DMS53 treated with DMSO at 0.1 percent for 48 hours (cell line): ENCODE measurements at regions not wholly inside any gene's neighbourhood (a gene's known extent, or its start where the extent isn't known, plus 50 kb on each side); places are given as distances from the start of the nearest gene placed in this dataset.
"Not testable (repeated sequence)": the region's sequence is repeated elsewhere in the genome, so short reads cannot be mapped to it uniquely, and the experiment has no call there.

Experiments used
- DNase-seq: peaks from one replicate; lab custom pipeline; 2025; ENCODE audit not compliant: unreplicated experiment; lab: John Stamatoyannopoulos, UW

GRCh38 chr12:97977870-97978405, 515.3 kb downstream of the RMST start:
- no peak for DNase-seq

DNA sequence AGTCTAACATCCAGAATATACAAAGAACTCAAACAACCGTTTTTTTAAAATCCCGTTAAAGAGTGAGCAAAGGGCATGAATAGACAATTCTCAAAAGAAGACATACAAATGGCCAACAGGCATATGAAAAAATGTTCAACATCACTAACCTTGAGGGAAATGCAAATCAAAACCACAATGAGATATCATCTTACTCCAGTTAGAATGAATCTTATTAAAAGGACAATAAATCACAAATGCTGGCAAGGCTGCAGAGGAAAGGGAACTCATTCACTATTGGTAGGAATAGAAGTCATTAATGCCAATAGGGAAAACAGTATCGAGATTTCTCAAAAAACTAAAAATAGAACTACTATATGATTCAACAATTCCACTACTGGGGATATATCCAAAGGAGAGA, 520.1 kb downstream of the RMST start:
- no peak for DNase-seq

- DNase-seq: no peak
These were observed 521.2 kb downstream of the RMST start for GRCh38 chr12:97983796-97984195.

DNA sequence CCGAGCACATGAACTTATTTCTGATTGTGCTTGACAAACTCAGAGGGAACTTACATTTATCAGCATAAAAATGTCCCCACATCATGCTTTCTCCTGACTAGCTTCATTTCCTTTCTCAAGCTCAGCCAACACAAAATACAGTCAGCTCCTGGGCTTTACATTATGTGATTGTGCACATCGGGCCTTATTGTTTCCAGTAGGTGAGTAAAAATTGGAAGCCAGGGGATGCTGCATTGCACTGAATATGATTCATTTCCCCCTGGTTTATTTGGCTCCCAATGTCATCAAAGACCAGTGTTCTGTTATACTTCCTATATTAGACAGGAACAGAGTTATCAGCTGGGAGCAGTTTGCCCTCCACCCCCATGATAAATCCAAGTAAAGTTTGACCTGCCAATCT, 521.8 kb downstream of the RMST start:
- no peak for DNase-seq

- DNase-seq: no peak
These were observed 522.5 kb downstream of the RMST start for GRCh38 chr12:97984974-97985580.

- DNase-seq: no peak
These were observed 523.2 kb downstream of the RMST start for GRCh38 chr12:97985834-97986233.

- DNase-seq: not testable (repeated sequence)
These were observed 526.0 kb downstream of the RMST start for GRCh38 chr12:97988588-97988987.

- DNase-seq: no peak
These were observed 525.9 kb upstream of the TMPO start for GRCh38 chr12:97989366-97989940.

- no peak for DNase-seq
These were observed 520.5 kb upstream of the TMPO start for GRCh38 chr12:97994746-97995484.

DNA sequence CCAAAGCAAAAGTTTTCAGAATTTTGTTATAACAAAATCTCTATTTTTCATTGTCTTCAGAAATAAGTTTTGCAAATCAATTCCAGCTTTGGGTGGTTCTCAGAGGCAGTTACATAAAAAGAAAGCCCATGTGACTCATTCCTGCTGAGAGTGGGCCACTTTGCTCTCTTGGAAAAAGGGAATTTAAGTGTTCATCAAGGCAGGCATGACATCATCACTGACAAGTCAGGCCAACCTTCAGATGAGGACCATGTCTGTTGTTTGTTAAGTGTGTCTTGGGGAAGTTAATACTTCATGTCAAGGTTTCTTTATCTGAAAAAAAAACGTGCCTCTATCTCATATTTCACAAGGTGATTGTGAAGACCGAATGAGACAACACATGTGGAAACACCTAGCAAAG, 519.8 kb upstream of the TMPO start:
- no peak for DNase-seq

DNA sequence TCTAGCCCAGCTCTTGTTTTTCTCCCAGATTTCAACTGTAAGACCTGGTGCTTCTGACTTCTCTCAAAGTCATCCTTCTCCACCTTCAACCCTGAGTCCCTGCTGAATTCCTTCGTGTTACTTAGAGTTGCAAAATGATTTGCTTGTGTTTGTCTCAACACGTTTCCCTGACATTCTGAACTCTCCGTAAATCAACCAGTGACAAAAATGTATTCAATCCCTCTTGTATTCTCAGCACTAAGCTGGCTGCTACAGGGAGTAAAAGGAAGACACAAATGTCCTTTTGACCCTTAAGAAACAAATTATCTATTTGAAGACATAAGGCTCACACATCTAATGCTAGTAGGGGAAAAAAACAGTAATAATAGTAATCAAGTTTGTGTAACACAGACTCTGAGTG, 514.0 kb upstream of the TMPO start:
- no peak for DNase-seq

- DNase-seq: peak; percentile 81
These were observed 512.4 kb upstream of the TMPO start for GRCh38 chr12:98002887-98003493.

- no peak for DNase-seq
These were observed 507.4 kb upstream of the TMPO start for GRCh38 chr12:98007963-98008362.

GRCh38 chr12:98013560-98013959, 501.8 kb upstream of the TMPO start:
- no peak for DNase-seq

GRCh38 chr12:98018836-98019235, 496.6 kb upstream of the TMPO start:
- no peak for DNase-seq

GRCh38 chr12:98020376-98020775, 495.0 kb upstream of the TMPO start:
- DNase-seq: no peak

- no peak for DNase-seq
These were observed 492.4 kb upstream of the TMPO start for GRCh38 chr12:98022961-98023360.

- DNase-seq: no peak
These were observed 477.8 kb upstream of the TMPO start for GRCh38 chr12:98037401-98038140.

- DNase-seq: no peak
These were observed 472.7 kb upstream of the TMPO start for GRCh38 chr12:98042668-98043067.

- DNase-seq: no peak
These were observed 470.0 kb upstream of the TMPO start for GRCh38 chr12:98045395-98045794.

DNA sequence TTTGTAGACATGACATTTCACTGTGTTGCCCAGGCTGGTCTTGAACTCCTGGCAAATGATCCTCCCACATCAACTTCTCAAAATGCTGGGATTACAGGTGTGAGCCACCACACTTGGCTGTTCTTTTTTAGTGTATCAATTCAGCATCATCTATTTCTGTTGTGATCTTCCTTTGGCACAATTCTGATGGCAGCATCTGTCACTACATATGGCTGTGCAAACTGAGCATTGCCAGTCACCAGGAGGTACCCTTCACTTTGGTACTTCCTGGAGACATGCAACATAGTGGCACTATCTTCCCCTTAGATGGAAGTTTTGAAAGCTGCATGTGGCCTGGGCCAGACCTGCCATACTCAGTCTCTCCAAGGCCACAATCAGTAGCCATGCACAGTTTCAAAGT, 467.1 kb upstream of the TMPO start:
- DNase-seq: no peak
